H9 (cell line): ENCODE measurements at regions not wholly inside any gene's neighbourhood (a gene's known extent, or its start where the extent isn't known, plus 50 kb on each side); places are given as distances from the start of the nearest gene placed in this dataset.

ENCODE experiments used
- DNase-seq: peaks from one replicate; pipeline ENCODE4 v3.0.0-alpha.2; 2017
- H2AFZ ChIP-seq: one replicate; pipeline ENCODE4 v1.6.1; 2013; ENCODE audit warnings: mild to moderate bottlenecking, low read length, control low read depth, moderate library complexity
- H2AK5ac ChIP-seq: 2 replicates; pipeline ENCODE4 v1.6.1; 2013; ENCODE audit warnings: low read length, control low read depth, mixed read lengths; ENCODE audit not compliant: insufficient read length
- H2BK120ac ChIP-seq: one replicate; pipeline ENCODE4 v1.6.1; 2013; ENCODE audit warnings: low read depth, mild to moderate bottlenecking, low read length, control low read depth, inconsistent platforms; ENCODE audit not compliant: poor library complexity, severe bottlenecking
- H2BK12ac ChIP-seq: 2 replicates; pipeline ENCODE4 v1.6.1; 2013; ENCODE audit warnings: low read length, control low read depth, mixed read lengths, low read depth; ENCODE audit not compliant: insufficient read length
- H2BK15ac ChIP-seq: 2 replicates; pipeline ENCODE4 v1.6.1; 2013; ENCODE audit warnings: low read depth, low read length, control low read depth
- H2BK20ac ChIP-seq: one replicate; pipeline ENCODE4 v1.6.1; 2013; ENCODE audit warnings: low read depth, mild to moderate bottlenecking, low read length, control low read depth, inconsistent platforms; ENCODE audit not compliant: poor library complexity, severe bottlenecking
- H2BK5ac ChIP-seq: 2 replicates; pipeline ENCODE4 v1.6.1; 2013; ENCODE audit warnings: low read length, control low read depth, mixed read lengths; ENCODE audit not compliant: insufficient read length
- H3K14ac ChIP-seq: 2 replicates; pipeline ENCODE4 v1.6.1; 2013; ENCODE audit warnings: low read length, control low read depth; ENCODE audit not compliant: insufficient read depth
- H3K18ac ChIP-seq: 2 replicates; pipeline ENCODE4 v1.6.1; 2013; ENCODE audit warnings: low read depth, mild to moderate bottlenecking, mixed read lengths, low read length, control low read depth; ENCODE audit not compliant: insufficient read length
- H3K23ac ChIP-seq: 2 replicates; pipeline ENCODE4 v1.6.1; 2013; ENCODE audit warnings: low read length, control low read depth, mixed read lengths, low read depth; ENCODE audit not compliant: insufficient read length
- H3K23me2 ChIP-seq: 2 replicates; pipeline ENCODE4 v1.6.1; 2013; ENCODE audit warnings: low read depth, mild to moderate bottlenecking, mixed read lengths, low read length, control low read depth; ENCODE audit not compliant: insufficient read length, poor library complexity, severe bottlenecking
- H3K27ac ChIP-seq: 2 replicates; pipeline ENCODE4 v1.5.1; 2013; ENCODE audit warnings: low read length, control low read depth, mixed read lengths, low read depth; ENCODE audit not compliant: insufficient read length
- H3K27me3 ChIP-seq: 2 replicates; pipeline ENCODE4 v1.6.1; 2013; ENCODE audit warnings: low read length, control low read depth, inconsistent platforms; ENCODE audit not compliant: insufficient read depth
- H3K4ac ChIP-seq: 2 replicates; pipeline ENCODE4 v1.6.1; 2013; ENCODE audit warnings: low read depth, mild to moderate bottlenecking, control low read depth, inconsistent platforms, low read length, moderate library complexity
- H3K4me1 ChIP-seq: 2 replicates; pipeline ENCODE4 v1.6.1; 2013; ENCODE audit warnings: low read length, control low read depth, inconsistent platforms; ENCODE audit not compliant: insufficient read depth
- H3K4me2 ChIP-seq: 2 replicates; pipeline ENCODE4 v1.6.1; 2013; ENCODE audit warnings: low read length, control low read depth, mixed read lengths; ENCODE audit not compliant: insufficient read length, insufficient read depth
- H3K56ac ChIP-seq: 2 replicates; pipeline ENCODE4 v1.6.1; 2013; ENCODE audit warnings: low read depth, mild to moderate bottlenecking, mixed read lengths, low read length, control low read depth; ENCODE audit not compliant: insufficient read length
- H3K79me1 ChIP-seq: 2 replicates; pipeline ENCODE4 v1.6.1; 2013; ENCODE audit warnings: low read depth, mild to moderate bottlenecking, moderate library complexity, low read length, control low read depth, inconsistent platforms; ENCODE audit not compliant: insufficient read depth, poor library complexity, severe bottlenecking
- H3K79me2 ChIP-seq: 2 replicates; pipeline ENCODE4 v1.6.1; 2013; ENCODE audit warnings: low read length, control low read depth, inconsistent platforms; ENCODE audit not compliant: insufficient read depth
- H3K9ac ChIP-seq: 2 replicates; pipeline ENCODE4 v1.6.1; 2013; ENCODE audit warnings: low read length, control low read depth, mixed read lengths; ENCODE audit not compliant: insufficient read length; ENCODE audit errors: extremely low read depth
- H3K9me3 ChIP-seq: one replicate; pipeline ENCODE4 v1.6.1; 2013; ENCODE audit warnings: low read depth, low read length, inconsistent platforms; ENCODE audit not compliant: control insufficient read depth
- H3T11ph ChIP-seq: one replicate; pipeline ENCODE4 v1.6.1; 2013; ENCODE audit warnings: mild to moderate bottlenecking, low read length, control low read depth, inconsistent platforms
- H4K20me1 ChIP-seq: one replicate; pipeline ENCODE4 v1.6.1; 2013; ENCODE audit not compliant: control insufficient read depth, insufficient read length, insufficient read depth
- H4K5ac ChIP-seq: 2 replicates; pipeline ENCODE4 v1.6.1; 2013; ENCODE audit warnings: low read depth, mild to moderate bottlenecking, mixed read lengths, low read length, control low read depth; ENCODE audit not compliant: insufficient read length
- H4K8ac ChIP-seq: replicated peaks from 2 replicates; pipeline ENCODE4 v1.6.1; 2013; ENCODE audit warnings: low read length, control low read depth, mixed read lengths, low read depth; ENCODE audit not compliant: insufficient read length
- H4K91ac ChIP-seq: 2 replicates; pipeline ENCODE4 v1.6.1; 2013; ENCODE audit warnings: low read depth, mild to moderate bottlenecking, moderate library complexity, mixed read lengths, low read length, control low read depth; ENCODE audit not compliant: insufficient read length
- H3K27ac Mint-ChIP-seq, 3 experiments: 2 replicates in 2 of 3; 3 replicates in 1 of 3; pipeline ENCODE4 v1.8.0; 2020 to 2021; ENCODE audit warnings: mixed read lengths in 3 of 3, mild to moderate bottlenecking in 1 of 3, moderate library complexity in 1 of 3
- H3K27me3 Mint-ChIP-seq: 2 replicates; pipeline ENCODE4 v1.8.0; 2021; ENCODE audit warnings: low read depth, mild to moderate bottlenecking, moderate library complexity, mixed read lengths
- H3K36me3 Mint-ChIP-seq, 3 experiments: 2 replicates in 2 of 3; 3 replicates in 1 of 3; pipeline ENCODE4 v1.8.0; 2020 to 2021; ENCODE audit warnings: low read depth in 3 of 3, mixed read lengths in 3 of 3; ENCODE audit not compliant: insufficient read depth in 1 of 3
- H3K4me1 Mint-ChIP-seq, 2 experiments: 2 replicates each; pipeline ENCODE4 v1.8.0; 2020; ENCODE audit warnings: mixed read lengths in 2 of 2
- H3K4me3 Mint-ChIP-seq, 2 experiments: 2 replicates in 1 of 2; 3 replicates in 1 of 2; pipeline ENCODE4 v1.8.0; 2020 to 2021; ENCODE audit warnings: mild to moderate bottlenecking in 2 of 2, mixed read lengths in 2 of 2, moderate library complexity in 1 of 2
- H3K9me3 Mint-ChIP-seq, 2 experiments: 2 replicates in 1 of 2; 3 replicates in 1 of 2; pipeline ENCODE4 v1.8.0; 2020; ENCODE audit warnings: mild to moderate bottlenecking in 2 of 2, mixed read lengths in 2 of 2, moderate library complexity in 1 of 2
- CTCF ChIP-seq: fragments of 200-600 bp; sonication (generic); conservative IDR thresholded peaks from 3 replicates; pipeline ENCODE4 v1.8.0; 2021; ENCODE audit warnings: antibody characterized with exemption, mild to moderate bottlenecking
- WGBS: extraction: QIAGEN DNeasy Blood & Tissue Kit; methylation state at CpG from one replicate; pipeline ENCODE4 v1.1.7; 2013; ENCODE audit warnings: missing lambda C conversion rate, low lambda C conversion rate, mixed read lengths; ENCODE audit not compliant: insufficient read length; ENCODE audit errors: extremely low coverage; 5-methylcytosine and 5-hydroxymethylcytosine counted together

GRCh38 chr16:79393564-79393963 is 207.0 kb downstream of the MAF start:
- Histone ChIP-seq H3K23ac (no peak overlapping the region), H4K91ac (no peak overlapping the region), H4K5ac (no peak overlapping the region), H2BK5ac (no peak overlapping the region), H3K4ac (no peak overlapping the region), H4K20me1 (no peaks in the 10 kb centered on the region), H2AK5ac (no peak overlapping the region), H2BK120ac (no peak overlapping the region), H3K27me3 (no peaks in the 10 kb centered on the region), H3K56ac (no peak overlapping the region), H3K27ac (no peak overlapping the region), H2BK15ac (no peak overlapping the region), H2BK12ac (no peak overlapping the region), H3K18ac (no peak overlapping the region), H2AFZ (no peak overlapping the region), H3K9ac (no peak overlapping the region), H3K4me2 (no peak overlapping the region), H3K9me3 (no peaks in the 10 kb centered on the region), H3K14ac (no peak overlapping the region), H3K79me2 (no peaks in the 10 kb centered on the region), H2BK20ac (no peak overlapping the region), H3K23me2 (no peaks in the 10 kb centered on the region), H3K79me1 (no peaks in the 10 kb centered on the region), H3T11ph (no peak overlapping the region), H3K4me1 (no peaks in the 10 kb centered on the region), H4K8ac (no peak overlapping the region)
- TF ChIP-seq CTCF, result no peak
- Mint-ChIP-seq H3K36me3 (peaks cover 0 to 4% (median 3%) of the 10 kb centered on the region in 3 experiments; a peak in 5 of 7 replicates), H3K4me1 (peaks cover 7 to 8% of the 10 kb centered on the region in 2 experiments), H3K4me3 (no peak overlapping the region), H3K9me3 (peaks cover 3 to 4% of the 10 kb centered on the region in 2 experiments; a peak in 3 of 5 replicates), H3K27me3 (peaks cover 5% of the 10 kb centered on the region), H3K27ac (no peak overlapping the region)
- DNase-seq, result no peak
- WGBS, result no CpG with 5 or more reads among the region's 2 CpGs
